K562 (cell line): ENCODE measurements at regions not wholly inside any gene's neighbourhood (a gene's known extent, or its start where the extent isn't known, plus 50 kb on each side); places are given as distances from the start of the nearest gene placed in this dataset.

Source experiments
- ATAC-seq: fragments of 200-7000 bp; cut with Tn5 transposase; 3 replicates; pipeline ENCODE4 v1.9.1; 2020; ENCODE audit warnings: moderate library complexity
- BruUV-seq: library from RNA; stranded (reverse); fragments of 400-500 nt; replicated peaks from 2 replicates; lab custom pipeline; 2021; lab: Mats Ljungman, UMichigan
- CTCF ChIA-PET: fragments of 300-600 bp; formaldehyde crosslinking; extraction: SDS; loops from one replicate; lab custom pipeline; 2021; ENCODE audit warnings: low intra/inter-chr PET ratio; lab: Yijun Ruan, JAX
- POLR2A ChIA-PET: fragments of 300-600, 350-650 bp; sonication (Branson Sonifier 250); formaldehyde crosslinking; extraction: SDS; loops from one replicate; lab custom pipeline; 2021; ENCODE audit warnings: antibody characterized with exemption, inconsistent platforms; lab: Yijun Ruan, JAX
- DNase-seq, 4 experiments: peaks; one replicate each; pipeline versions ENCODE4 v3.0.0 to v3.0.0-alpha.2; 2011 to 2018; ENCODE audit warnings: low spot score in 3 of 4, mixed read lengths in 3 of 4; ENCODE audit errors: extremely low read depth in 1 of 4
- FAIRE-seq: peaks from 2 replicates; lab custom pipeline; 2011; peaks lifted over from hg19 to GRCh38; lab: Jason Lieb, UNC
- H2AFZ ChIP-seq: 2 replicates; pipeline ENCODE4 v1.6.0; 2011; ENCODE audit warnings: low read depth, low read length, control low read depth, inconsistent platforms
- H3K27ac ChIP-seq: fragments of 200-600 bp; 3 replicates; pipeline ENCODE4 v1.8.0; 2011; ENCODE audit warnings: low read depth, mild to moderate bottlenecking, control low read depth, inconsistent platforms, low read length, moderate library complexity, mixed read lengths; ENCODE audit errors: extremely low read depth
- H3K27me3 ChIP-seq, 2 experiments: fragments of 300-600 bp in 1 of 2; 2 replicates in 1 of 2; 3 replicates in 1 of 2; pipeline versions ENCODE4 v1.6.0 to v1.8.0; 2011; ENCODE audit warnings: inconsistent platforms in 2 of 2, low read length in 2 of 2, mild to moderate bottlenecking in 1 of 2, mixed read lengths in 1 of 2, moderate library complexity in 1 of 2; ENCODE audit not compliant: control insufficient read depth in 2 of 2, insufficient read depth in 2 of 2
- H3K36me3 ChIP-seq: fragments of 300-600 bp; 3 replicates; pipeline ENCODE4 v1.8.0; 2011; ENCODE audit warnings: mild to moderate bottlenecking, low read length, inconsistent platforms; ENCODE audit not compliant: control insufficient read depth, insufficient read depth
- H3K4me1 ChIP-seq, 2 experiments: fragments of 200-600 bp in 1 of 2; replicated peaks in 1 of 2; 2 replicates in 1 of 2; 3 replicates in 1 of 2; pipeline versions ENCODE4 v1.5.1 to v1.8.0; 2011; ENCODE audit warnings: inconsistent platforms in 2 of 2, low read length in 2 of 2, mild to moderate bottlenecking in 1 of 2, mixed read lengths in 1 of 2, moderate library complexity in 1 of 2; ENCODE audit not compliant: control insufficient read depth in 2 of 2, insufficient read depth in 2 of 2
- H3K4me2 ChIP-seq: 2 replicates; pipeline ENCODE4 v1.6.1; 2011; ENCODE audit warnings: low read length, control low read depth, inconsistent platforms, mixed read lengths; ENCODE audit not compliant: insufficient read depth
- H3K4me3 ChIP-seq: fragments of 200-600 bp; sonication (generic), shearing (Covaris generic); 2 replicates; pipeline ENCODE4 v1.5.1; 2016; ENCODE audit warnings: control low read depth, inconsistent platforms
- H3K79me2 ChIP-seq: fragments of 200-600 bp; 3 replicates; pipeline ENCODE4 v1.8.0; 2011; ENCODE audit warnings: low read length, inconsistent platforms; ENCODE audit not compliant: control insufficient read depth, insufficient read depth
- H3K9ac ChIP-seq, 2 experiments: 2 replicates each; pipeline versions ENCODE4 v1.6.0 to v1.6.1; 2011; ENCODE audit warnings: low read depth in 2 of 2, low read length in 2 of 2, control low read depth in 1 of 2, inconsistent platforms in 1 of 2, mild to moderate bottlenecking in 1 of 2, mixed read lengths in 1 of 2; ENCODE audit not compliant: insufficient read depth in 1 of 2
- H3K9me1 ChIP-seq: one replicate; pipeline ENCODE4 v1.6.0; 2011; ENCODE audit warnings: inconsistent platforms, mild to moderate bottlenecking, low read length, moderate library complexity; ENCODE audit not compliant: control insufficient read depth, insufficient read depth
- H3K9me3 ChIP-seq: replicated peaks from 2 replicates; pipeline ENCODE4 v1.5.1; 2011; ENCODE audit warnings: low read depth, low read length, inconsistent platforms; ENCODE audit not compliant: control insufficient read depth, insufficient read depth
- H4K20me1 ChIP-seq: replicated peaks from 2 replicates; pipeline ENCODE4 v1.6.1; 2011; ENCODE audit warnings: low read length, inconsistent platforms, mixed read lengths; ENCODE audit not compliant: control insufficient read depth, insufficient read depth
- ELF1 ChIP-seq: fragments of 200-800 bp; sonication (Bioruptor generic); IDR thresholded peaks from 2 replicates; pipeline ENCODE4 v1.6.1; 2016; ENCODE audit warnings: missing genetic modification characterization, missing compliant biosample characterization
- ESRRA ChIP-seq: fragments of 450-650 bp; IDR thresholded peaks from 2 replicates; pipeline ENCODE4 v1.6.1; 2014; ENCODE audit warnings: low read depth, mild to moderate bottlenecking, moderate library complexity, borderline replicate concordance
- FIP1L1 ChIP-seq: fragments of 200-400 bp; formaldehyde crosslinking; IDR thresholded peaks from 2 replicates; pipeline ENCODE4 v1.6.1; 2018; ENCODE audit warnings: mild to moderate bottlenecking, low read depth, low read length; ENCODE audit not compliant: poor library complexity, severe bottlenecking
- GMEB1 ChIP-seq: fragments of 250-450 bp; sonication (Bioruptor Pico); IDR thresholded peaks from 2 replicates; pipeline ENCODE4 v1.4.0; 2020; ENCODE audit warnings: mild to moderate bottlenecking
- HDAC8 ChIP-seq: fragments of 450-650 bp; IDR thresholded peaks from 2 replicates; pipeline ENCODE4 v1.6.1; 2016; ENCODE audit warnings: mild to moderate bottlenecking, missing genetic modification characterization, moderate library complexity, missing compliant biosample characterization
- IRF9 ChIP-seq: fragments of 450-650 bp; IDR thresholded peaks from 2 replicates; pipeline ENCODE4 v1.6.1; 2016; ENCODE audit warnings: missing biosample characterization, missing genetic modification characterization
- MEF2D ChIP-seq: conservative IDR thresholded peaks from 2 replicates; pipeline ENCODE4 v1.6.1; 2016; ENCODE audit warnings: low read depth, missing genetic modification characterization, missing compliant biosample characterization
- MXD1 ChIP-seq: fragments of 250-450 bp; sonication (Bioruptor Pico); IDR thresholded peaks from 2 replicates; pipeline ENCODE4 v1.8.0; 2021; ENCODE audit warnings: borderline replicate concordance, mild to moderate bottlenecking, moderate library complexity; ENCODE audit not compliant: poor library complexity, severe bottlenecking
- OTX1 ChIP-seq: fragments of 450-650 bp; formaldehyde crosslinking; IDR thresholded peaks from 2 replicates; pipeline ENCODE4 v1.4.0; 2022; ENCODE audit warnings: mild to moderate bottlenecking
- RBBP5 ChIP-seq: fragments of 200-600 bp; sonication (generic); IDR thresholded peaks from 2 replicates; pipeline ENCODE4 v1.6.1; 2012; ENCODE audit warnings: borderline replicate concordance, mild to moderate bottlenecking, low read length, control low read depth, inconsistent platforms; ENCODE audit not compliant: insufficient read depth, poor library complexity, severe bottlenecking
- RCOR1 ChIP-seq, 2 experiments: IDR thresholded peaks; 2 replicates each; pipeline ENCODE4 v1.6.1; 2012; ENCODE audit warnings: low read depth in 2 of 2, low read length in 2 of 2, borderline replicate concordance in 1 of 2, improper control_type of control experiment in 1 of 2
- RNF2 ChIP-seq: sonication (generic); IDR thresholded peaks from 2 replicates; pipeline ENCODE4 v1.6.1; 2016
- THRB ChIP-seq: fragments of 450-650 bp; formaldehyde crosslinking; conservative IDR thresholded peaks from 2 replicates; pipeline ENCODE4 v1.4.0; 2022; ENCODE audit warnings: mild to moderate bottlenecking, missing genetic modification characterization
- U2AF1 ChIP-seq: fragments of 200-400 bp; formaldehyde crosslinking; optimal IDR thresholded peaks from 2 replicates; pipeline ENCODE3; 2017; ENCODE audit warnings: mild to moderate bottlenecking, low read depth, low read length, moderate library complexity
- ZNF217 ChIP-seq: sonication (generic); formaldehyde crosslinking; IDR thresholded peaks from 2 replicates; pipeline ENCODE4 v1.8.0; 2022; ENCODE audit warnings: mild to moderate bottlenecking, missing genetic modification reagents
- WGBS: fragments of 100-300 bp; shearing (Covaris generic); methylation state at CpG from one replicate; pipeline ENCODE4 v1.1.6; 2016; ENCODE audit warnings: low coverage, mixed read lengths; ENCODE audit not compliant: insufficient coverage; ENCODE audit errors: missing lambda C conversion rate; 5-methylcytosine and 5-hydroxymethylcytosine counted together
- in situ Hi-C: fragments of 300-500 bp; cut with MboI; formaldehyde crosslinking; loops from 4 replicates; pipeline ENCODE4 v1.15.0; 2018; ENCODE audit warnings: inconsistent platforms, mixed read lengths
- intact Hi-C: fragments of 100-400 bp; cut with micrococcal nuclease; formaldehyde crosslinking; loops from 2 replicates; pipeline ENCODE4 v1.14.2; 2022

GRCh38 chr4:41485041-41485440 lies 52.9 kb upstream of the LIMCH1 start:
- CTCF ChIA-PET, result no interaction called here
- no peaks in the 10 kb centered on the region for H3K27me3 ChIP-seq
- H3K4me3 ChIP-seq, result no peak overlapping the region
- ATAC-seq, result no peak
- H3K36me3 ChIP-seq, result no peaks in the 10 kb centered on the region
- POLR2A ChIA-PET, result interaction anchor here (0.6 kb wide), 1 partner anchor 14 kb away, joined by 3 read pairs; no protein-coding TSS in a partner anchor
- no peak for DNase-seq
- no peak overlapping the region for H3K9ac ChIP-seq
- TF ChIP-seq HDAC8 (tag), result no peak
- no peak for TF ChIP-seq RCOR1 (IDR thresholded peaks at IDR 0.05; ENCODE audit: borderline replicate concordance in 1 of 2, low read depth in 2 of 2, low read length in 2 of 2)
- no peak for TF ChIP-seq MXD1
- no peak for TF ChIP-seq RBBP5
- no peak for TF ChIP-seq U2AF1
- TF ChIP-seq IRF9 (tag), result no peak
- no peak for TF ChIP-seq ZNF217
- no peak for TF ChIP-seq FIP1L1
- TF ChIP-seq GMEB1, result no peak
- TF ChIP-seq THRB (CRISPR knock-in tag), result no peak
- TF ChIP-seq RNF2, result no peak
- no peak for TF ChIP-seq MEF2D (tag)
- no peak for TF ChIP-seq OTX1 (CRISPR knock-in tag)
- TF ChIP-seq ESRRA, result no peak
- TF ChIP-seq ELF1 (tag), result no peak
- TF ChIP-seq, all 486 proteins: peak for 0
- Histone ChIP-seq H3K4me2 (no peak overlapping the region), H2AFZ (no peak overlapping the region), H3K27ac (no peak overlapping the region), H3K4me1 (no peaks in the 10 kb centered on the region), H3K9me3 (no peaks in the 10 kb centered on the region), H3K79me2 (no peaks in the 10 kb centered on the region), H3K9me1 (no peaks in the 10 kb centered on the region), H4K20me1 (no peaks in the 10 kb centered on the region)
- FAIRE-seq, result no peak
- in situ Hi-C loops, result no loop called here
- WGBS, result 0% methylated on average over 1 of the region's 1 CpG
- intact Hi-C loops, result no loop called here
- no TSS peak for BruUV-seq
